NOMO-1 treated with dmso at 0.1 percent for 144 hours (cell line): ENCODE measurements at regions not wholly inside any gene's neighbourhood (a gene's known extent, or its start where the extent isn't known, plus 50 kb on each side); places are given as distances from the start of the nearest gene placed in this dataset.
"Not testable (repeated sequence)": the region's sequence is repeated elsewhere in the genome, so short reads cannot be mapped to it uniquely, and the experiment has no call there.

ENCODE experiments used
- DNase-seq: peaks from one replicate; lab custom pipeline; 2025; ENCODE audit not compliant: unreplicated experiment; lab: John Stamatoyannopoulos, UW

GRCh38 chrX:40852586-40852985 is 117.2 kb upstream of the MED14 start:
- no peak for DNase-seq

- no peak for DNase-seq
Observed at GRCh38 chrX:40853004-40853815, 117.9 kb upstream of the MED14 start.

GRCh38 chrX:40853816-40854123 is 118.4 kb upstream of the MED14 start:
- no peak for DNase-seq

GRCh38 chrX:40854242-40854641 is 118.9 kb upstream of the MED14 start:
- DNase-seq, result no peak

GRCh38 chrX:40855411-40855810 is 120.1 kb upstream of the MED14 start:
- DNase-seq, result no peak

GRCh38 chrX:40855932-40856515 is 120.7 kb upstream of the MED14 start:
- DNase-seq, result no peak

- not testable (repeated sequence) for DNase-seq
Observed at GRCh38 chrX:40861952-40862554, 126.7 kb upstream of the MED14 start.

GRCh38 chrX:40863260-40863659 is 127.9 kb upstream of the MED14 start:
- DNase-seq, result not testable (repeated sequence)

GRCh38 chrX:40863671-40864070 is 128.3 kb upstream of the MED14 start:
- no peak for DNase-seq

GRCh38 chrX:40864972-40865371 is 129.6 kb upstream of the MED14 start:
- no peak for DNase-seq

GRCh38 chrX:40866893-40867292 is 131.6 kb upstream of the MED14 start:
- no peak for DNase-seq

GRCh38 chrX:40867352-40867751 is 132.0 kb upstream of the MED14 start:
- DNase-seq, result no peak

- DNase-seq, result no peak
Observed at GRCh38 chrX:40868868-40869267, 133.5 kb upstream of the MED14 start.

GRCh38 chrX:40870982-40871381 is 135.6 kb upstream of the MED14 start:
- DNase-seq, result not testable (repeated sequence)

- no peak for DNase-seq
Observed at GRCh38 chrX:40871385-40872082, 136.2 kb upstream of the MED14 start.

GRCh38 chrX:40872351-40872750 is 137.0 kb upstream of the MED14 start:
- no peak for DNase-seq

- no peak for DNase-seq
Observed at GRCh38 chrX:40875476-40875875, 140.1 kb upstream of the MED14 start.

GRCh38 chrX:40877887-40878286 is 142.5 kb upstream of the MED14 start:
- no peak for DNase-seq

- DNase-seq, result no peak
Observed at GRCh38 chrX:40878766-40879165, 143.4 kb upstream of the MED14 start.

- not testable (repeated sequence) for DNase-seq
Observed at GRCh38 chrX:40879172-40879571, 143.8 kb upstream of the MED14 start.

- DNase-seq, result no peak
Observed at GRCh38 chrX:40880712-40881111, 145.4 kb upstream of the MED14 start.
